A673 (cell line): ENCODE measurements at regions not wholly inside any gene's neighbourhood (a gene's known extent, or its start where the extent isn't known, plus 50 kb on each side); places are given as distances from the start of the nearest gene placed in this dataset.

ENCODE experiments used
- CTCF ChIP-seq: fragments of 300-800, 200-600 bp; sonication (generic); conservative IDR thresholded peaks from 2 replicates; pipeline ENCODE4 v1.5.1; 2017; ENCODE audit warnings: low read depth, mild to moderate bottlenecking, antibody characterized with exemption, low read length, moderate library complexity, mixed read lengths
- EZH2 ChIP-seq: fragments of 200-600 bp; sonication (generic); IDR thresholded peaks from 2 replicates; pipeline ENCODE4 v1.6.1; 2017; ENCODE audit warnings: borderline replicate concordance, low read depth, mild to moderate bottlenecking, mixed read lengths, antibody characterized with exemption, low read length; ENCODE audit not compliant: poor library complexity, severe bottlenecking

GRCh38 chr7:155202106-155202871 is 95.4 kb upstream of the INSIG1 start:
- no peak for TF ChIP-seq CTCF
- no peak for TF ChIP-seq EZH2
